GM12878 (cell line): ENCODE measurements at regions not wholly inside any gene's neighbourhood (a gene's known extent, or its start where the extent isn't known, plus 50 kb on each side); places are given as distances from the start of the nearest gene placed in this dataset.

Experiments
- POLR2A ChIP-seq: IDR thresholded peaks from 2 replicates; pipeline ENCODE4 v1.6.1; 2011; ENCODE audit warnings: low read depth, mild to moderate bottlenecking, low read length
- POLR2AphosphoS5 ChIP-seq: IDR thresholded peaks from 2 replicates; pipeline ENCODE4 v1.6.1; 2011; ENCODE audit warnings: mild to moderate bottlenecking, low read length, inconsistent platforms
- RUNX3 ChIP-seq: IDR thresholded peaks from 2 replicates; pipeline ENCODE4 v1.6.1; 2012; ENCODE audit warnings: low read length, inconsistent platforms

DNA sequence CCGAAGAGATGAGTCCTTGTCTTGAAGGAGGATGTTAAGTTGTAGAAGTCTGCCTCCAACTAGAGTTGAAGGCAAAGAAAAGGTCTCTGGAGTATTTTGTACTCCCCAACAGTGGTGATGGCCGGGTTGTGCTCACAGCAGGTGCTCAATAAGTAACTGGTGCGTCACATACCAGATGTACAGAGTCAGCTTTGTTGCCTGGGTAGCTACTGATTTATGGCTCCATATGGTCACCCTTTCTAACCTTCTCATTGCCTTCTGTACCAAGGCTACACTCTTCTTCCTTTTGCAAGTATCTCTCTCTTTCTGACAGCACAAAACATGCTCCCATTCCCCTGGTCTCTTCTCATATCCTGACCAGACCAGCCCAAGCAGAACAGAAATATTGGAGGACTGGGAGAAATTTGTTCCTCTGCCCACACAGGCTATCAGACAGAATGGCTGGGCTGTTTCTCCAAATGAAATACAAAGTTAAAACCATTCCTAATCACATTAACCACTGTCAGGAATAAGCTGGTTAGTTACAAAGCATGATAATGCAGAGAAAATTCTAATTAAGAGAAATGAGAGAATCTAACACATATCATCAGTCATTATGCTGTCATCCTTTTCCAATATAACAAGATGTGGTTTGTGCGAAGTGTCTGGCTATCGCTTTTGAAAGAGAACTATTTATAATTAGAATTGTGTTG, 150.1 kb upstream of the LRRN1 start:
- TF ChIP-seq RUNX3 (no peak), POLR2AphosphoS5 (no peak), POLR2A (no peak)
